Fibroblast of lung (primary cell): ENCODE measurements at regions not wholly inside any gene's neighbourhood (a gene's known extent, or its start where the extent isn't known, plus 50 kb on each side); places are given as distances from the start of the nearest gene placed in this dataset.

ENCODE experiments used
- CTCF ChIP-seq, 2 donors: IDR thresholded peaks in 1 of 2; conservative IDR thresholded peaks in 1 of 2; 1 replicate in 1 of 2; 2 replicates in 1 of 2; pipeline ENCODE4 v1.5.1; 2011 to 2012; ENCODE audit warnings: low read length in 2 of 2, control low read depth in 1 of 2, inconsistent platforms in 1 of 2, low read depth in 1 of 2, mild to moderate bottlenecking in 1 of 2
- EZH2 ChIP-seq: IDR thresholded peaks from 2 replicates; pipeline ENCODE4 v1.5.1; 2012; ENCODE audit warnings: low read length, control low read depth, mild to moderate bottlenecking; ENCODE audit errors: missing control alignments

DNA sequence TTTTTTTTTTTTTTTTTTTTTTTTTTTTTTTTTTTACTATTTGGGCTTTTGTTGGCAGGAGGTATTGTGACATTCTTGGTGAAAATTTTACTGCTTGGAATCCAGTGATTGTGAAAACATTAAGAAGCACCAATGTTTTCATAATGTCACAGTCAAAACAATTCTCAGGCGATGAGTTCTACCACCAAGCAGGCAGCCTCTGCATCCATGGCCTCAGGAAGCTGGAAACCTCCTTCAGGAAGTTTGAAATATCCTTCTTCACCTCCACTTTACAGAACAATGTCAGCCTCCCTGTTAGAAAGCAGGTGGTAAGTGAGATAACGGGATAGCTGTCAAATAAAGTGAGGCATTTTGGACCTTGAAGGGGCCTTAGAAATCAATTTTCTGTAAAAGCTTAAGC is 98.3 kb downstream of the MEX3B start:
- TF ChIP-seq CTCF (conservative IDR thresholded peaks at IDR 0.05 in 1 of 2, IDR thresholded peaks at IDR 0.05 in 1 of 2; ENCODE audit: low read depth in 1 of 2, low read length in 2 of 2), result no peak
- TF ChIP-seq EZH2, result no peak
